GM12878 (cell line): ENCODE measurements at regions not wholly inside any gene's neighbourhood (a gene's known extent, or its start where the extent isn't known, plus 50 kb on each side); places are given as distances from the start of the nearest gene placed in this dataset.

Experiments used
- CTCF ChIP-seq, 3 experiments: IDR thresholded peaks in 2 of 3; conservative IDR thresholded peaks in 1 of 3; 2 replicates each; pipeline ENCODE4 v1.5.1; 2011; ENCODE audit warnings: low read depth in 3 of 3, low read length in 3 of 3, mild to moderate bottlenecking in 3 of 3, control low read depth in 2 of 3, moderate library complexity in 2 of 3, inconsistent platforms in 1 of 3, mixed read lengths in 1 of 3; ENCODE audit not compliant: control insufficient read depth in 2 of 3, insufficient read depth in 1 of 3; ENCODE audit errors: extremely low read depth in 1 of 3
- ETV6 ChIP-seq, 2 experiments: fragments of 450-650 bp in 1 of 2; IDR thresholded peaks in 1 of 2; conservative IDR thresholded peaks in 1 of 2; 2 replicates each; pipeline ENCODE4 v1.6.1; 2014; ENCODE audit warnings: antibody characterized with exemption in 1 of 2, borderline replicate concordance in 1 of 2, low read depth in 1 of 2, mild to moderate bottlenecking in 1 of 2, moderate library complexity in 1 of 2
- FOS ChIP-seq: IDR thresholded peaks from 3 replicates; pipeline ENCODE4 v1.6.1; 2011; ENCODE audit warnings: borderline replicate concordance; ENCODE audit not compliant: insufficient read length; ENCODE audit errors: extremely low read depth
- POLR2A ChIP-seq: IDR thresholded peaks from 2 replicates; pipeline ENCODE4 v1.6.1; 2011; ENCODE audit warnings: low read depth, mild to moderate bottlenecking, low read length
- SREBF2 ChIP-seq: IDR thresholded peaks from 2 replicates; pipeline ENCODE4 v1.6.1; 2012; ENCODE audit warnings: mild to moderate bottlenecking, low read length
- USF2 ChIP-seq: IDR thresholded peaks from 2 replicates; pipeline ENCODE4 v1.6.1; 2011; ENCODE audit warnings: low read depth, low read length, improper control_type of control experiment, borderline replicate concordance

GRCh38 chr12:92070054-92070863 is 75.4 kb downstream of the BTG1 start:
- no peak for TF ChIP-seq USF2
- TF ChIP-seq FOS, result no peak
- TF ChIP-seq CTCF (IDR thresholded peaks at IDR 0.05 in 2 of 3, conservative IDR thresholded peaks at IDR 0.05 in 1 of 3; ENCODE audit: control insufficient read depth in 2 of 3, extremely low read depth in 1 of 3, insufficient read depth in 1 of 3, low read depth in 3 of 3, low read length in 3 of 3), result no peak; a peak in 1 of 6 replicates
- no peak for TF ChIP-seq ETV6 (conservative IDR thresholded peaks at IDR 0.05 in 1 of 2, IDR thresholded peaks at IDR 0.05 in 1 of 2; ENCODE audit: borderline replicate concordance in 1 of 2, low read depth in 1 of 2)
- TF ChIP-seq POLR2A, result no peak
- no peak for TF ChIP-seq SREBF2
